GM12878 (cell line): ENCODE measurements at regions not wholly inside any gene's neighbourhood (a gene's known extent, or its start where the extent isn't known, plus 50 kb on each side); places are given as distances from the start of the nearest gene placed in this dataset.

Source experiments
- ASH2L ChIP-seq: fragments of 300-600, 200-600 bp; sonication (generic); IDR thresholded peaks from 2 replicates; pipeline ENCODE4 v1.6.1; 2017; ENCODE audit warnings: low read depth, mild to moderate bottlenecking, borderline replicate concordance
- IKZF2 ChIP-seq, 2 experiments: fragments of 450-650 bp; IDR thresholded peaks; 2 replicates each; pipeline ENCODE4 v1.6.1; 2017; ENCODE audit warnings: mild to moderate bottlenecking in 2 of 2, moderate library complexity in 2 of 2
- RELA ChIP-seq: fragments of 450-650 bp; IDR thresholded peaks from 2 replicates; pipeline ENCODE4 v1.8.0; 2014; ENCODE audit warnings: borderline replicate concordance; ENCODE audit not compliant: partially characterized antibody
- ZBTB40 ChIP-seq: fragments of 450-650 bp; IDR thresholded peaks from 2 replicates; pipeline ENCODE4 v1.6.1; 2016; ENCODE audit warnings: mild to moderate bottlenecking, moderate library complexity, borderline replicate concordance
- ZNF592 ChIP-seq: fragments of 450-650 bp; IDR thresholded peaks from 2 replicates; pipeline ENCODE4 v1.6.1; 2017; ENCODE audit warnings: mild to moderate bottlenecking, moderate library complexity
- TF ChIP-seq, protein P1 (sequence below): fragments of 450-650 bp; IDR thresholded peaks from 2 replicates; pipeline ENCODE4 v1.6.1; 2017; ENCODE audit warnings: mild to moderate bottlenecking

DNA sequence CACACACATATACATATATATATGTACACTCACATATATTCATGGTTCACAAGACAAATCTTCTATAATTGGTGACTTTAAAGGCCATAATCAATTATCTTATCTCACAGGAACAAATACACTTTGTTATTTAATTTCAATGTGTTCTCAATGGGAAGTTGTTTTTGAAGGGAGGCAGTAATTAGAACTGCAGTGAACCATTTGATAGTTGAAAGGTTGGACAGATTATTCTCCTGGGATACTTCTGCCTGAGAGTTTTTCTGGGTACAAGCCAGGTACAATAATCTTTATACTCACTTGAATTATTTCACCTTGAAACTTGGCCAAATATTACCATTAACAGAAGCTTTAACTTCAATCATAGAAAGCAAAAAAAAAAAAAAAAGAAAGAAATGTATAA lies 546.6 kb upstream of the LRRTM4 start (continued):
- no peak for TF ChIP-seq ZNF592
- no peak for TF ChIP-seq IKZF2 (IDR thresholded peaks at IDR 0.05)
- TF ChIP-seq, protein P1, sequence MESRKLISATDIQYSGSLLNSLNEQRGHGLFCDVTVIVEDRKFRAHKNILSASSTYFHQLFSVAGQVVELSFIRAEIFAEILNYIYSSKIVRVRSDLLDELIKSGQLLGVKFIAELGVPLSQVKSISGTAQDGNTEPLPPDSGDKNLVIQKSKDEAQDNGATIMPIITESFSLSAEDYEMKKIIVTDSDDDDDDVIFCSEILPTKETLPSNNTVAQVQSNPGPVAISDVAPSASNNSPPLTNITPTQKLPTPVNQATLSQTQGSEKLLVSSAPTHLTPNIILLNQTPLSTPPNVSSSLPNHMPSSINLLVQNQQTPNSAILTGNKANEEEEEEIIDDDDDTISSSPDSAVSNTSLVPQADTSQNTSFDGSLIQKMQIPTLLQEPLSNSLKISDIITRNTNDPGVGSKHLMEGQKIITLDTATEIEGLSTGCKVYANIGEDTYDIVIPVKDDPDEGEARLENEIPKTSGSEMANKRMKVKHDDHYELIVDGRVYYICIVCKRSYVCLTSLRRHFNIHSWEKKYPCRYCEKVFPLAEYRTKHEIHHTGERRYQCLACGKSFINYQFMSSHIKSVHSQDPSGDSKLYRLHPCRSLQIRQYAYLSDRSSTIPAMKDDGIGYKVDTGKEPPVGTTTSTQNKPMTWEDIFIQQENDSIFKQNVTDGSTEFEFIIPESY = no peak
- no peak for TF ChIP-seq RELA
- no peak for TF ChIP-seq ASH2L
- no peak for TF ChIP-seq ZBTB40
